Thyroid gland (tissue), 4 donors: ENCODE measurements at regions not wholly inside any gene's neighbourhood (a gene's known extent, or its start where the extent isn't known, plus 50 kb on each side); places are given as distances from the start of the nearest gene placed in this dataset.

Source experiments
- DNase-seq, 2 donors: peaks; one replicate each; pipeline ENCODE4 v3.0.0-alpha.2; 2019
- H3K27ac ChIP-seq, 3 donors: fragments of 200-600 bp; sonication (generic); 1 replicate in 2 of 3; 2 replicates in 1 of 3; pipeline ENCODE4 v1.5.1; 2016 to 2019; ENCODE audit warnings: mild to moderate bottlenecking in 1 of 3, moderate library complexity in 1 of 3
- H3K27me3 ChIP-seq: fragments of 200-600 bp; sonication (generic); one replicate; pipeline ENCODE4 v1.5.1; 2019
- H3K36me3 ChIP-seq, 2 donors: fragments of 200-600 bp; sonication (generic); one replicate each; pipeline ENCODE4 v1.5.1; 2016 to 2019
- H3K4me1 ChIP-seq, 2 donors: fragments of 200-600 bp; sonication (generic); one replicate each; pipeline ENCODE4 v1.5.1; 2017 to 2019
- H3K4me3 ChIP-seq, 3 donors: fragments of 200-600 bp; sonication (generic); replicated peaks in 1 of 3; 1 replicate in 2 of 3; 2 replicates in 1 of 3; pipeline ENCODE4 v1.5.1; 2016; ENCODE audit warnings: mild to moderate bottlenecking in 1 of 3
- H3K9me3 ChIP-seq: fragments of 200-600 bp; sonication (generic); one replicate; pipeline ENCODE4 v1.5.1; 2017
- CTCF ChIP-seq, 6 experiments: fragments of 200-600 bp in 3 of 6; fragments of 450-650 bp in 3 of 6; sonication (generic) in 3 of 6; IDR thresholded peaks; one replicate each; pipeline ENCODE4 v1.5.1; 2016 to 2019; ENCODE audit warnings: antibody characterized with exemption in 6 of 6, mild to moderate bottlenecking in 2 of 6, inconsistent platforms in 1 of 6, moderate library complexity in 1 of 6
- POLR2A ChIP-seq, 2 donors: fragments of 450-650 bp; IDR thresholded peaks; one replicate each; pipeline ENCODE4 v1.6.1; 2017; ENCODE audit warnings: antibody characterized with exemption in 2 of 2, mild to moderate bottlenecking in 2 of 2, moderate library complexity in 1 of 2
- WGBS, 2 donors: methylation state at CpG; one replicate each; pipeline ENCODE4 v1.1.5; 2017; 5-methylcytosine and 5-hydroxymethylcytosine counted together
- intact Hi-C: fragments of 100-400 bp; cut with DNase I; formaldehyde crosslinking; loops from one replicate; pipeline ENCODE4 v1.15.1; 2023

DNA sequence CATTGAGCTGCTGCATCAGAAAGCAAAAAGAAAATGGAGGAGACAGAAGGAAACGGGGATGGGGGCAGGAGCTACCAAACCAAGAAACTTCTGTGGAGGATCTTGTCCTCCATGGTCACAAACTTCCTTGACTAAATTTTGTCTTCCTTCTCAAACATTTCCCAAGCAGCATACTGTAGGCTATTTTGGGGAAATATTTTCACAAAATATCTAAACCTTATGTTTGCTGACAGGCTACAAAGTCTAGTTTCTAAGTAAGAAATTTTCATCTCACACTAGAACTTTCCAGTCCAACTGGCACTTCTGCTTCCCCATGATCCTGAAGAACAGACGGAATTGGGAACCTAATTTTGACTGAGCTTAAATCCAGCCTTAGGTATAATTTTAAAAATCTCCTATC lies 552.0 kb downstream of the SNAPC1 start:
- Histone ChIP-seq H3K27me3 (no peaks in the 10 kb centered on the region), H3K27ac (no peak overlapping the region), H3K4me3 (no peak overlapping the region), H3K4me1 (no peaks in the 10 kb centered on the region), H3K36me3 (no peaks in the 10 kb centered on the region), H3K9me3 (no peaks in the 10 kb centered on the region)
- 80 to 82% methylated on average over 2 of the region's 2 CpGs for WGBS, 2 donors
- DNase-seq = no peak
- TF ChIP-seq CTCF (IDR thresholded peaks at IDR 0.05) (no peak), POLR2A (IDR thresholded peaks at IDR 0.05) (no peak)
- intact Hi-C loops = no loop called here

GRCh38 chr14:62314871-62315270 lies 552.7 kb downstream of the SNAPC1 start:
- Histone ChIP-seq H3K4me3 (no peak overlapping the region), H3K27me3 (no peaks in the 10 kb centered on the region), H3K27ac (no peak overlapping the region), H3K36me3 (no peaks in the 10 kb centered on the region), H3K4me1 (no peaks in the 10 kb centered on the region), H3K9me3 (no peaks in the 10 kb centered on the region)
- WGBS, 2 donors = 55 to 67% methylated on average over 1 of the region's 1 CpG
- no peak for DNase-seq
- TF ChIP-seq POLR2A (IDR thresholded peaks at IDR 0.05) (no peak), CTCF (IDR thresholded peaks at IDR 0.05) (no peak)
- intact Hi-C loops = no loop called here

DNA sequence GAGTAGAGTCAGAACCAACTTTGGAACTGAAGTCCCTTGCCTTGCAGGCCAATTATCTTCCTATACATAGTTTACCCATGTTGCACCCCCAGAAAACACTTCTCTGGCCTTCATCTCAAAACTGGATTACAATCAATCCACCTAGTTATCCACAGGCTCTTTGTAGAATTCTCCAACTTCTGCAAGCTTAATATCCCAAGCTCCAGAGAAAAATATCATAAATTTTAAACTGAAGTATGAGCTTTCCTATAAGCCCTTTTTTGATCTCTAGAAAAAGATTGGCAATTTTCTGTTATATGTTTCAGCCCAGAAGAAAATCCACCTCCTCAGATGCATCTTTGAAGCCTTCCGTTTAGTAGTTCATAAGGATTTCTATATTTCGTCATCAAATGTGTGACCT lies 553.4 kb downstream of the SNAPC1 start:
- TF ChIP-seq POLR2A (IDR thresholded peaks at IDR 0.05) = no peak
- TF ChIP-seq CTCF (IDR thresholded peaks at IDR 0.05) = no peak
- no peak for DNase-seq
- H3K27me3 ChIP-seq = no peaks in the 10 kb centered on the region
- H3K4me1 ChIP-seq = no peaks in the 10 kb centered on the region
- no peaks in the 10 kb centered on the region for H3K9me3 ChIP-seq
- H3K4me3 ChIP-seq = no peak overlapping the region
- no peaks in the 10 kb centered on the region for H3K36me3 ChIP-seq
- intact Hi-C loops = no loop called here
- no peak overlapping the region for H3K27ac ChIP-seq
- WGBS, 2 donors = 91 to 99% methylated on average over 2 of the region's 2 CpGs

- no peak overlapping the region for H3K4me3 ChIP-seq
- no peak overlapping the region for H3K27ac ChIP-seq
- 56 to 57% methylated on average over 6 of the region's 6 CpGs for WGBS, 2 donors
- TF ChIP-seq CTCF (IDR thresholded peaks at IDR 0.05) (no peak), POLR2A (IDR thresholded peaks at IDR 0.05) (no peak)
- no peaks in the 10 kb centered on the region for H3K4me1 ChIP-seq
- no peaks in the 10 kb centered on the region for H3K9me3 ChIP-seq
- intact Hi-C loops = no loop called here
- no peaks in the 10 kb centered on the region for H3K27me3 ChIP-seq
- no peaks in the 10 kb centered on the region for H3K36me3 ChIP-seq
- DNase-seq = no peak
Observed at GRCh38 chr14:62322216-62322615, 560.0 kb downstream of the SNAPC1 start.

DNA sequence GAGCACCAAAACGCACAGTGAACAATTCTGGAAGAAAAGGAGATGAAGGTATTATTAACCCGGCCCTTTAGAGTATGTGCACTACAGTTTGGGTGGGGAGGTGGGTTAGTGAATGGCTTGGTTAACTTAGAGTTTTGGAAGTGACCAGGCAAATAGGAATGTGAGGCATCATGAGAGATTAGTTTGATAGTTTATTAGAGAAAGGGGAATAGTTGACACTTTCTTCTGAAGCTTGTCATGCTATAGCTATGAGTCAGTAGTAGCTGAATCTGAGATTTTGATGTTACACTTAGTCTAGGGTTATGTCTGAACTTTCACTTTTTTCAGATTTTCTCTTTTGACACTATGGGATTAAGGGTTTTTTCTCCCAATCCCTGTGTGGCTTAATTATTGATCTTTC lies 567.2 kb downstream of the SNAPC1 start:
- 46 to 53% methylated on average over 2 of the region's 2 CpGs for WGBS, 2 donors
- H3K9me3 ChIP-seq = no peaks in the 10 kb centered on the region
- no peak overlapping the region for H3K27ac ChIP-seq
- no peak for DNase-seq
- no peaks in the 10 kb centered on the region for H3K27me3 ChIP-seq
- no peak overlapping the region for H3K4me3 ChIP-seq
- H3K4me1 ChIP-seq = no peaks in the 10 kb centered on the region
- TF ChIP-seq CTCF (IDR thresholded peaks at IDR 0.05) (no peak), POLR2A (IDR thresholded peaks at IDR 0.05) (no peak)
- intact Hi-C loops = no loop called here
- H3K36me3 ChIP-seq = no peaks in the 10 kb centered on the region
